Progenitor cell of endocrine pancreas (in vitro differentiated cells): ENCODE measurements at regions not wholly inside any gene's neighbourhood (a gene's known extent, or its start where the extent isn't known, plus 50 kb on each side); places are given as distances from the start of the nearest gene placed in this dataset.

ENCODE experiments used
- DNase-seq: peaks from one replicate; pipeline ENCODE4 v3.0.0; 2021; ENCODE audit warnings: low spot score; ENCODE audit not compliant: unreplicated experiment
- H3K27ac Mint-ChIP-seq: 2 replicates; pipeline ENCODE4 v1.8.0; 2021; ENCODE audit warnings: mild to moderate bottlenecking, moderate library complexity, mixed read lengths
- H3K27me3 Mint-ChIP-seq: 2 replicates; pipeline ENCODE4 v1.8.0; 2021; ENCODE audit warnings: mixed read lengths
- H3K36me3 Mint-ChIP-seq: 2 replicates; pipeline ENCODE4 v1.8.0; 2022; ENCODE audit warnings: mixed read lengths; ENCODE audit not compliant: insufficient read depth
- H3K4me1 Mint-ChIP-seq: 2 replicates; pipeline ENCODE4 v1.8.0; 2021; ENCODE audit warnings: low read depth, mixed read lengths
- H3K4me3 Mint-ChIP-seq: 2 replicates; pipeline ENCODE4 v1.8.0; 2021; ENCODE audit warnings: low read depth, mild to moderate bottlenecking, moderate library complexity, mixed read lengths
- H3K9me3 Mint-ChIP-seq: 2 replicates; pipeline ENCODE4 v1.8.0; 2021; ENCODE audit warnings: low read depth, mixed read lengths
- CTCF ChIP-seq: fragments of 200-600 bp; sonication (generic); IDR thresholded peaks from one replicate; pipeline ENCODE4 v1.5.0; 2021; ENCODE audit warnings: antibody characterized with exemption, mild to moderate bottlenecking; ENCODE audit not compliant: unreplicated experiment

GRCh38 chr3:3599016-3599415 lies 200.2 kb upstream of the LRRN1 start:
- Mint-ChIP-seq H3K36me3 (no peaks in the 10 kb centered on the region), H3K4me1 (peaks cover 4% of the 10 kb centered on the region), H3K9me3 (peaks cover 5% of the 10 kb centered on the region), H3K27ac (no peak overlapping the region), H3K27me3 (no peaks in the 10 kb centered on the region), H3K4me3 (no peak overlapping the region)
- no peak for TF ChIP-seq CTCF
- DNase-seq = no peak

- no peak overlapping the region for H3K27ac Mint-ChIP-seq
These were observed 204.2 kb upstream of the LRRN1 start for GRCh38 chr3:3594986-3595385.

GRCh38 chr3:3589715-3590130 lies 209.5 kb upstream of the LRRN1 start:
- Mint-ChIP-seq H3K4me3 (no peak overlapping the region), H3K9me3 (peaks cover 12% of the 10 kb centered on the region)

More at GRCh38 chr3:3594986-3595385, 204.2 kb upstream of the LRRN1 start:
- peaks cover 16% of the 10 kb centered on the region for H3K9me3 Mint-ChIP-seq
- H3K4me3 Mint-ChIP-seq = no peak overlapping the region
- no peaks in the 10 kb centered on the region for H3K4me1 Mint-ChIP-seq
- no peak for TF ChIP-seq CTCF
- no peaks in the 10 kb centered on the region for H3K36me3 Mint-ChIP-seq
- DNase-seq = no peak
- no peaks in the 10 kb centered on the region for H3K27me3 Mint-ChIP-seq

GRCh38 chr3:3587647-3587972 lies 211.6 kb upstream of the LRRN1 start:
- no peak for DNase-seq
- peaks cover 11% of the 10 kb centered on the region for H3K4me1 Mint-ChIP-seq
- H3K9me3 Mint-ChIP-seq = peaks cover 12% of the 10 kb centered on the region
- H3K27ac Mint-ChIP-seq = no peak overlapping the region
- no peak for TF ChIP-seq CTCF
- no peak overlapping the region for H3K4me3 Mint-ChIP-seq
- H3K27me3 Mint-ChIP-seq = no peaks in the 10 kb centered on the region
- no peaks in the 10 kb centered on the region for H3K36me3 Mint-ChIP-seq

More at GRCh38 chr3:3589715-3590130, 209.5 kb upstream of the LRRN1 start:
- Mint-ChIP-seq H3K4me1 (peaks cover 11% of the 10 kb centered on the region), H3K27me3 (no peaks in the 10 kb centered on the region), H3K36me3 (no peaks in the 10 kb centered on the region), H3K27ac (no peak overlapping the region)
- no peak for DNase-seq
- no peak for TF ChIP-seq CTCF

GRCh38 chr3:3586843-3587646 lies 212.2 kb upstream of the LRRN1 start:
- Mint-ChIP-seq H3K4me3 (no peak overlapping the region), H3K27ac (no peak overlapping the region), H3K36me3 (no peaks in the 10 kb centered on the region), H3K9me3 (peaks cover 9% of the 10 kb centered on the region), H3K27me3 (no peaks in the 10 kb centered on the region), H3K4me1 (peaks cover 11% of the 10 kb centered on the region)
- no peak for DNase-seq
- TF ChIP-seq CTCF = no peak
